Activated CD4-positive, alpha-beta T cell treated with anti-CD3 and anti-CD28 coated beads, Interleukin-10, Interleukin-2, amounts not matched to agents 100 ng/mL and 50 ng/mL, durations not matched to agents 16 hours and 8 hours (primary cell): ENCODE measurements at regions not wholly inside any gene's neighbourhood (a gene's known extent, or its start where the extent isn't known, plus 50 kb on each side); places are given as distances from the start of the nearest gene placed in this dataset.
A peak's percentile ranks its signal among the peaks of the same experiment; 100 is the strongest.
"Not testable (repeated sequence)": the region's sequence is repeated elsewhere in the genome, so short reads cannot be mapped to it uniquely, and the experiment has no call there.

Source experiments
- DNase-seq: peaks from one replicate; pipeline ENCODE4 v3.0.0-alpha.2; 2020

DNA sequence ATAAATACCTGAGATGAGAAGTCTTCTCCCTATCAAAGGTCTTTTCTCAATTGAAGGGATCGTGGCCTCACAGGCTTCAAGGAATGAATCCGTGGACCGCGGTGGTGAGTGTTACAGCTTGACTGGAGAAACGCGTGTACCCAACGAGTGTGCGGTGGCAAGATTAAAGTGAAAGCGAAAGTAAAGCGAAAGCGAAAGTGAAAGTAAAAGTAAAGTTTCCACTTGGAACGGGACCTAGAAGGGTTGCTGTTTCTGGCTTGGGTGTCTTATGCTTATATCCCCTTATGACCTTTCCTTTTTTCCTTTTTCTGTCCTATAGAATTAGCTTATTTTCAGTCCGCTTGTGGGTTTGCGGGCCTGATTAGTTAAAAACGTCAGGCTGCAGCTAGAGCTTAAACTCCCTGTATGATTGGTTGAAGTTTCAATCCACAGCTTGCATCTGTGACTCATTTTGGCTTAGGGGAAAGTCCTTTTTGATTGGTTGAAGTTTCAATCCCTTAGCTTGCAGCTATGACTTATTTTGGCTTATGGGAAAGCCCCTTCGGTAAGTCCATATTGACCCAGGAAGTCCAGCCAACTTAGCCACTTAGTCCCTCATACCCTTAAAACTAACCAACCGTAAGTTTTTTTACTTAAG lies 924.3 kb upstream of the CDH10 start:
- DNase-seq = no peak

DNA sequence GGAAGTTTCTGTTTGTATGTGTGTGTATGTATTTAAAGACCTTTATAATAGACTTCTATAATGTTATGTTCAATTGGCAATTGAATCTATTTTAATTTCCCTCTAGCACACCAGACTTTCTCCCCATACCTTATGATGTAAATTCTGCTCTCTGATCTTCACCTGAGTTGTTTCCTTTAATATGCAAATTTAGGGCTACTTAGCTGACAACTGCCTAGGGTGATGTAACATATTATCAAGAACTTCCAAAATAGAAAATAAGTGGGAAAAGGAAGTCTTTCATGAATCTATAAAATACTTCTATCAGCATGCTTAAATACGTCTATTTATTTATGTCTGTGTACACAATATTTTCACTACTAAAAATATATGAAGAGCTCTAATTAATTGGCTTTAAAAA lies 923.5 kb upstream of the CDH10 start:
- DNase-seq = no peak

DNA sequence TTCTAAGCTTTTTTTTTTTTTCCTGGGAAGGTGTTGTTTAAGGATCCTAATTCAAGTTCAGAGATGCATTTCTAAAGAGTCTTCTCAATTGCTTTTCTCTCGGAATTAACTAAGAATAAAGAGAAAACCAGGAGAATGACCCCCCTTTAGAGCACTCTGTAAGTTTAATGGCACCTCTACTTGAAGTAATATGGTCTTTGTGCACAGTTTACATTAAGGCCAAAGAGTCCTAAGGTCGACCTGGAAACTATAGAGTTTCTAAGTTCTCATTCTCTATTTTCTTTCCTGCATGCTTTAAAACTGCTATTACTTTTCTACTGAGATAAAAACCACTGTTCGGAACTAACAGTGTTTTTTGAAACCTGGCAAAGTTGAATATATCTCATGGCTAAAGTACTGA lies 923.1 kb upstream of the CDH10 start:
- DNase-seq = no peak

DNA sequence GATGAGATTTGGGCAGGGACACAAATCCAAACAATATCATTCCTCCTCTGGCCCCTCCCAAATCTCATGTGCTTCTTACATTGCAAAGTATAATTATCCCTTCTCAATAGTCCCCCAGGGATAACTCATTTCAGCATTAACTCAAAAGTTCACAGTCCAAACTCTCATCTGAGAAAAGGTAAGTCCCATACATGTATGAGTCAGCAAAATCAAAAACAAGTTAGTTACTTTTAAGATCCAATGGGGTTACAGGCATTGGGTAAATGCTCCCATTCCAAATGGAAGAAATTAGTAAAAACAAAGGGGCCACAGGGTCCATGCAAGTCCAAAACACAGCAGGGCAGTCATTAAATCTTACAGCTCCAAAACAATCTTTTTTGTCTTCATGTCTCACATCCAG lies 917.9 kb upstream of the CDH10 start:
- DNase-seq = no peak

DNA sequence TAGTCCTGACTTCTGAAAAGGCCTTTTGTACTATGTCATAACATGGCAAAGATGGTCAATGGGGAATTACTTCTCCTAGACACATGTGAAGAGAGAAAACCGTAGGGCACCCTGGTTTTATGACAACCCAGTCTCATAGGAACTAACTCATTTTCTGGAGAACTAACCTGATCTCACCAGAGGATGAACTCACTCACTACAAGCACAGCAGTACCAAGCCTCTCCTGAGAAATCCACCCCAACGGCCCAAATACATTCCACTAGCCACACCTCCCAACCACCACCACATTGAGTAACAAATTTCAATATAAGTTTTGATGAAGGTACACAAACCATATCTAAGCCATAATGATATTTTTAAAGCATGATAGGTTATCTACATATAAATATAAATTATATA lies 909.3 kb upstream of the CDH10 start:
- no peak for DNase-seq

DNA sequence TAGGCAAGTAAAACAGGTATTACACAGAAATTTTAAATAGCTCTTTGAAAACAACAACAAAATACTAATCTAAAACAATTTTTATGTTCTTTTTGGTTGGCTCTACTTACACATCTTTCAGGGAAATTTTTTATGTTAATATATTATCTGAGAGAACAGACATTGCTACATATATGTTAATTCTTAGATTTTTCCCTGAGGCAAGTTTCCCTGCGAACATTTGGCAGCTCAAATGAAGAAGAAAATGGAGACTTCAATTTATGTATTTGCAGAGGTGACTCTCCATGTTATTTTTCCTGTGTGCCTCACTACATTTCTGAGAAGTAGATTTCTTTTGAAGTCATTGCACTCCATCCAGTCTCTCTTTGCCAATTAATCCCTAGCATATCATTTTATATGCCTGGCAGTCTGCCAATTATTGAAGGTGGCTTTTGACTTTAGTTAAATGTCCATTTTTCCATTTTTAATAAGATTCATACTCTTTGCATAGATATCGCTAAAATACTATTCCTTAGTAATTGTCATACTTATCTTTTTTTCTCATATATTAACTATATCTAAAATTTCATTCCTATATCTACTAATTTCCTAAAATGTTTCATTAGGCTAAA lies 908.2 kb upstream of the CDH10 start:
- DNase-seq = no peak

DNA sequence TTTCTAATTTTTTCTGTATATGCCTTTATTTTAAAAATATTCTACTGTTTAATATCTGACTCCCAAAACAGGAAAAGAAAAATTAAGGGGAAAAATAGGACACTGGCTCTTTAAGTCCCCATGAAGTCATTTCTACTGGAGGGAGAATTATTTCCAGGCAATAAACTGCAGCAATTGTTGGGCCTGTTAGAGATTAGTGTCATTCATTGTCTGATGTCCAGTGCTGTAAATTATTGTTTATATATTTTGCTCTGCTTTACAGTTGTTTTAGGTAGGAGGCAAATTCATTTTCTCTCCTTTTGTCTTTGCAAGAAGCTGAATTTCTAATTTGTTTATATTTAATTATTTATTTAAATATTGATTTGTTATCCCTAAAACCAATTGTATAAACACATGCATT lies 906.0 kb upstream of the CDH10 start:
- no peak for DNase-seq

DNA sequence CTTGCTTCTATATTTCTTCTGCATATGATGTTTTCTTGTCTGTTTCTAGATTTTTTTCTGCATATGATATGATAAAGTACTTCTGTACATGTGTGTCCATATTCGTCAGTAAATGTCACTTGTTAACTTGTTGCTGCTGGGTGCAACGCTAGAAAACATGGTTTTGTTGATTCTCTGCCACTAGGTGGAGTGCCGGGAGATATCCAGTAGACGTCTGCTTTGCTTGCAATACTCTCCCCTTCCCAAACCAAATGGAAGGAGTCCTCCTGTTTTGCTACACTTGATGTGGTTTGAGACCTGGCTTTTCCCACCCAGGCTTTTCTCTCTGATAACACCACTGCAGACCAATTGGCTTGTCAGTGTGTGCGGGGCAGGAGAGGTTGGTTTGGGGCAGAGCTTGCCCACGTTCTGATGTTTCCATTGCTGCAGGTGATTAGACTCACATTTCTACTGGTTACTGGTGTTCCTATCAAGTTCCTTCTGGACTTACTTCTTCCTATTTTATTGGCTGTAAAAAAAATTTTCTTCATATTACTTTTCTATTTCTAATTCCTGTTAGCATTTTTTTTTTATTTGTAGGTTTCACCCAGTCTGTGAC lies 900.0 kb upstream of the CDH10 start:
- peak; percentile 13 for DNase-seq

DNA sequence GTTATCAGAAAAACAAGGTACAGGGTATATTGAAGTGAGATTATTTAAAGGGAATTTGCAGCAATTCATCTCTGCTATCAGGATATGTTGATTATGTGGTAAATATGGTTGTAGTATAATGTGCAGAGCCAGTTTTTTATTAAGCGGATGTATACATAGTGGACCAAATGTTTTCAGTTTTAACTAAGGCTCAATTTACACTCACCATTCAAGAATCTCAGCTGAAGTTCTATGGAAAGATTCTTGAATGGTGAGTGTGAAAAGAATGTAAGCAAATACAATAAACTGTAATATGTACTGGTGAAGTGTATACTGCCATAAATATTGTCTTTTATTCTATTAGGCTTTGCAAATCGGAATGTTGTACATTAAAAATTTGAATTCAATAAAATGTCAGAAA lies 895.9 kb upstream of the CDH10 start:
- DNase-seq = no peak

DNA sequence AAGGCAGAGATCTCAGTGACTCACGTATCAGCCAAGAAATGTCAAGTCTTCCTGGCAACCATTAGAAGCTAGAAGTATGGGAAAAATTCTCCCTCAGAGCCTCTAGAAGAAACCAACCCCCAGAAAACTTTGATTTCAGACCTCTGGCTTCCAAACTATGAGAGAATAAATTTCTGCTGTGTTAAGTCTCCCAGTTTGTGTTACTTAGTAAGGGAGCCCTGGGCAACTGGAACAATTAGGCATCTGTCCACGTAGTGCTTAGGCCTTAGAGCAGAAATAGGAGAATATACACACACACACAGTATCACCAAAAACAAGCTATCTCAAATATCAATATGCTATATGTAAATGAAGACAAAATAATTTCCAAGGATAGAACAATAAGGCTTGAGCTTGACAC lies 894.8 kb upstream of the CDH10 start:
- DNase-seq = no peak

DNA sequence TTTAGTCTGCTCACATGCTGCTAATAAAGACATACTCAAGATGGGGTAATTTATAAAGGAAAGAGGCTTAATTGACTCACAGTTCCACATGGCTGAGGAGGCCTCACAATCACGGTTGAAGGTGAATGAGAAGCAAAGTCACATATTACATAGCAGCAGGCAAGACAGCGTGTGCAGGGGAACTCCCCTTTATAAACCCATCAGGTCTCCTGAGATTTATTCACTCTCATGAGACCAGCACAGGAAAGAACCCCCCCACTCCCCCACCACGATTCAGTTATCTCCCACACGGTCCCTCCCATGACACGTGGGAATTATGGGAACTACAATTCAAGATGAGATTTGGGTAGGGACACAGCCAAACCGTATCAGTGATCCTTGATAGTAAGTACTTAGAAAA lies 891.7 kb upstream of the CDH10 start:
- not testable (repeated sequence) for DNase-seq

DNA sequence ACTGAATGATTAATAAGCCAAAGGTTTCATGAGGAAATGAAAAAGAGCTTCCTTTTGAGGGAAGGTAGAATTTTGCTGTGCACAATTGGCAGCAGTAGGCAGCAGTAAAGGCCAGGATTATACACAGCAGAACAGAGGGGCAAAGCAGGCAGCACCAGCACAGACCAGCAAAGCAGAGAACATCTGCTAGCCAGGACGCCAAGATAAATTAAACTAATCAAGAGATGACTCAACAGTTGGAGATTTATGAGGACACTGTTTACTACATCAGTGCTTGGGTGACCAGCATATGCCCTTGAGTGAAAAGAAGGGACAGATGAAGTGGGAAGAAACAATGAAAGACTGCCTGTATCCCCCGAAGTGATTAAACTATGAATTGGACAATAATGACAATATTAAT lies 871.4 kb upstream of the CDH10 start:
- DNase-seq = no peak

DNA sequence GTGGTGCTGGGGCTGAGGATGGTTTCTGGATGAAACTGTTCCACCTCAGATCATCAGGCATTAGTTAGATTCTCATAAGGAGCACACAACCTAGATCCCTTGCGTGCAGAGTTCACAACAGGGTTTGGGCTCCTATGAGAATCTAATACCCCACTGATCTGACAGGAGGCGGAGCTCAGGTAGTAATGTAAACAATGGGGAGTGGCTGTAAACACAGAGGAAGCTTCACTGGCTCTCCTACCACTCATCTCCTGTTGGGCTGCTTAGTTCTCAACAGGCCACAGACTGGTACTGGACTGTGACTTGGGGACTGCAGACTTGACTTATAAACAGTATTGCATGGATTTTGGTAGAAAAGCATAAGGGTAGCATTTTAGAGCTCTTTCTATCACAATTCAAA lies 870.7 kb upstream of the CDH10 start:
- DNase-seq = no peak

DNA sequence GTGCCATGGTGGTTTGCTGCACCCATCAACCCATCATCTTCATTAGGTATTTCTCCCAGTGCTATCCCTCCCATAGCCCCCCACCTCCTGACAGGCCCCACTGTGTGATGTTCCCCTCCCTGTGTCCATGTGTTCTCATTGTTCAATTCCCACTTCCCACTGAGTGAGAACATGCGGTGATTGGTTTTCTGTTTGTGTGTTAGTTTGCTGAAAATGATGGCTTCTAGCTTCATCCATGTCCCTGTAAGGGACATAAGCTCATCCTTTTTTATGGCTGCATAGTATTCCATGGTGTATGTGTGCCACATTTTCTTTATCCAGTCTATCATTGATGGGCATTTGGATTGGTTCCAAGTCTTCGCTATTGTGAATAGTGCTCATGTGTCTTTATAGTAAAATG lies 865.9 kb upstream of the CDH10 start:
- not testable (repeated sequence) for DNase-seq

DNA sequence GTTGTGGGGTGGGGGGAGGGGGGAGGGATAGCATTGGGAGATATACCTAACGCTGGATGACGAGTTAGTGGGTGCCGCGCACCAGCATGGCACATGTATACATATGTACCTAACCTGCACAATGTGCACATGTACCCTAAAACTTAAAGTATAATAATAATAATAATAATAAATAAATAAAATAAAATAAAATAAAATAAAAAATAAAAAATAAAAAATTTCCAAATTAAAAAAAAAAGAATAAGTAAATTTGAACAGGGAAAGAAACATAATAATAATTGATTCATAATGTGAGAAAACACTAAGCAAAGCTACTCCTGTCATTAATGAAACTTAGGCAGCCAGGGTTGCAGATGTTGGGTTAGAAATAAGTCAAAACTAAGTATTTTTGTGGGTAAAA lies 863.2 kb upstream of the CDH10 start:
- DNase-seq = not testable (repeated sequence)

DNA sequence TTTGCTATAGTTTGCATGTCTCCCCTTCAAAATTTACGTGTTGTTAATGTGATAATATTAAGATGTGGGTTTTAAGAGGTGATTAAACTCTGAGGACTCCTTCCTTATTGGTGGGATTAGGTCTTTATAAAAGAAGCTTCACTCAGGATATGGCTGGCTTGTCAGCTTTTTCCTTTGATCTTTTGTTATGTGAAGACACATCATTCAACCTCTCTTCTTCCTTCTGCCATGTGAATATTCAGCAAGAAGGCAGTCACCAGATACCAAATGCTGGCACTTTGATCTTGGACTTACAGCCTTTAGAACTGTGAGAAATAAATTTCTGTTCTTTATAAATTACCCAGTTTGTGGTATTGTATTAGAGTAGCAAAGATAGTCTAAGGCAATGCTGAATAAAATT lies 855.9 kb upstream of the CDH10 start:
- no peak for DNase-seq

DNA sequence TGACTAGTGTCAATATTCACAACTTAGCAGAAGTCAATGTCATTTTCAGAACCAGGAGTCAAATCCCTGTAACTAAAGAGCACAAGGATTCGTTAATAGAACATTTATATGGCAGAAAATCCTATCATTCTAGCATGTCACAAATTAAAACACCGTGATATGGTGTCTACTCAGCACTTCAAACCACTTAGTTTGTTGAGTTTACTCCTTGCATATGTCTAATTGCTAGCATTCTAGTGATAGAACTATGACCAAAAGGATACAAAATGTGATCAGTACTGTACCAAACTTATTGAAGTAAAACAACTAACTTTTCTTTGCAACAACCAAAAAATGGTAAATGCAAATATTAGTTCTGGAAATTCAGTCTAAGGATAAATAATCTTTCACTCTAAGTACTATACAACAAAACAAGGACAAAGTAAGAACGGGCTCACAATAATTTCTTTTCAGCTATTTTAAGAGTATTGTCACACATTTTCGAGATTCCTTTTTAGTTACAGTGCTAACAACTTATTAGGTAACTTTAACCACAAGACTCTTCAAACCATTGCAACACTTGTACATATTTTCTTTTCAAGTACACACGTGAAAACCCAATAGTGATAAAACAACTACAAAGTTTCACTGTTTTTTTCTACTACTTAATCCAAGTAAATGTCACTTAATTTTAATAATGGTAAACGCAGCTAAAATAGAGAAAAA lies 845.2 kb upstream of the CDH10 start:
- no peak for DNase-seq

DNA sequence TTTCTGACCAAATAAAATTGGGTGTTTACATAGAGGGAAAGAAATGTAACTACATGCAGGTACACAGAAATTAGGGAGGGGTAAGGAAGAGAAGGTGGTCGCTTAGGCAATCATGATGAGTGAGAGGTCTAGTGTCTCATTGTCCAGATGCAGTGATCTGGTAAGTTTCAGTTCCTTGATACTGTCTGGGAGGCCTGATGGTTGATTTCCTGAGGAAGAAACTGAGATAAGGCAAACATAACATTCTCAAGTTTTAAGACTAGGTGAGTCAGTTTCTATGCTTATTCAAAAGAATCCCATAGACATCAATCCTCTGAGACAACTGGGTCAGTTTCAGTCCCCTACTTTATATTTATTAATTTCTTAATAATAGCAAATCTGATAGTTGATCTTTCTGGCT lies 843.3 kb upstream of the CDH10 start:
- no peak for DNase-seq

DNA sequence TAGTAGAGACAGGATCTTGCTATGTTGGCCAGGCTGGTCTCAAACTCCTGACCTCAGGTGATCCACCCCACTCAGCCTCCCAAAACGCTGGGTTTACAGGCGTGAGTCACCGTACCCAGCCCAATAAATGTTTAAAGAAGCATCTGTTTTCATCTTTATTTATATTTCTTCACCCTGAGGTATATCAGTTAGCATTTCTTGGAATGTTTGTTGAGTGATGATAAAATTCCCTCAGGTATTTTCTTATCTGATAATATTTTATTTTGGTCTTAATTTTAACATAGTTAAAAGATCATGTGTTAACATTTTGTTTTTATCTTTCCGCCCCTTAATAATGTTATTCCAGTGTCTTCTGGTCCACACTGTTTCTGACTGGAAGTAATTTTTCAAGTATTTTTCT lies 839.6 kb upstream of the CDH10 start:
- DNase-seq = no peak

DNA sequence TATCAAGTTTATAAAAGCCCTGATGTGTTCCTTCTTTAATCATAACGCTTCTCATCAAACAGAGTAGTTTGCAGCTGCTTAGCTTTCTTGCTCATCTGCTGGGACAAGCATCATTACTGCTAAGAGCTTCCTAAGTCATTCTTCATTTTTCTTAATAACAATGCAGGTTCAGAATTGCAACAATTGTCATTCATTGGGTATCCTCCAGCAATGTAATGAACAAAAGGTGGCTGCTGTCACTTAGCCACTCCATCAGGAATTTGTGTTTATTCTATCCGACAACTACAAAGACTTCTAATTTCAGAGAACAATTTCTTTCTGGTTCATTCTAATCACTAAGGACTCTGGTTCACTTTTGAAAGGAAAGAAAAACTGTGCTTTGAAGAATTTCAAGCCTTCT lies 836.7 kb upstream of the CDH10 start:
- DNase-seq = no peak

DNA sequence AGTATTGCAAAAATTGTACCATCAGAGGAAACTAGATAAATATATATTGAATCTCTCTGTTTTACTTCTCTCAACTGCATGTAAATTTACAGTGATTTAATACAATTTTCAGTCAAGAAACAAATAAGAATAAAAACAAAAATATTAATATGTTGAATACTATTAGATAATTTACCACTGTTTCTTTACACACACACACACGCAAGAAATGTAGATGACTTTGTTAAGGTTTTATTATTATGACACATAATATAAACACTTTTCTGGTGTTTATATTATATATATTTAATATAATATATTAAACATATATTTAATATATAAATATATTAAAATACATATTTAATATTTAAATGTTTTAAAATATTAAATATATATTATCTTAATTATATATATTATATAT lies 814.3 kb upstream of the CDH10 start:
- DNase-seq = no peak

DNA sequence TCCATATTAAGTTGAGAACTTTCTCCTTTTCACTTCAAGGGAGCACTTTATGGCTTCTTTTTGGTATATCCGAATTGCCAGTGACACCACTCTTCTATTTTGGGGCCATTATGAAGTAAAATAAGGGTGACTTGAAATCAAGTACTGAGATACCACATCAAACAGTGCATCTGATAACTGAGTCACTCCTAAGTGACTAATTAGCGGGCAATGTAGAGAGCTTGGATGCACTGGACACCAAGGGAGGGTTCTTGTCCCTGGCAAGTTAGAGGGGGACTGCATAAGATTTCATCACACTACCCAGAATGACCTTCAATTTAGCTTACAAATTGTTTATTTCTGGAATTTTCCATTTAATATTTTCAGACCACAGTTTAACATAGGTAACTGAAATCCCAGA lies 813.9 kb upstream of the CDH10 start:
- no peak for DNase-seq

DNA sequence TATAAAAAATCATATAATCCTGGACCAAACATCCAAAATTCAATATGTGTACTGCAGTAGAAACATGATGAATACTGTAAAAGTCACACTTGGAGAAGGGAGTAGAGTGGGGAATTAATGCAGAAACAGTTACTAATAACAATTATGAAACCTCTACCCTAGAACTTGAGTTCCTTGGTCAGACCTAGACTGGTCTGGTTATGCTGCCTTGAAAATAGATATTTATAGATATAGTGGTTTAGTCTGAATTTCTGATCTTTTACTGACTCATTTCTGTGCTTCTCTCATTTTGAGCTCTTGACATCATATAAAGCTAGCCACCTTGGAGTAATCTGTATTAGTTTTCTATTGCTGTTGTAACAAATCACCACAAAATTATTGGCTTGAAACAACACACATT lies 808.7 kb upstream of the CDH10 start:
- DNase-seq = no peak

DNA sequence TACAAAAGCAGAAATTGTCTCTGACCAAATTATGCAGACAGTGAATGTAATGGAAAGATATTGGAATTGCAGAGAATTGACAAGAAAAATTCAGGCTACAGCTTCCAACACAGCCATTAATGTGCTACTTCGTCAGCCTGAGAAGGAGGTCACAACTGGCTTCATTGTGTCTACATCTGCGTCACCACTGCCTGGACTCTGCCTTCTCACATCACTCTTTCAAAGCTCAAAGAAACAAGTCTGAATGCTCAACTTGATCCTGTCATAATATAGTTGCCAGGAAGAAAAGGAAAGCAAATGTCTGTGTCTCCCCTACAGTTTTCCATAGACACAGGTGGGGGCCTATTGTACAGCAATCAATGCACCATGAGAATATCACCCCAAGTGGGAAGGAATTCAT lies 806.5 kb upstream of the CDH10 start:
- DNase-seq = no peak
